HEK293 (cell line): ENCODE measurements at regions not wholly inside any gene's neighbourhood (a gene's known extent, or its start where the extent isn't known, plus 50 kb on each side); places are given as distances from the start of the nearest gene placed in this dataset.

Experiments used
- CTCF ChIP-seq: fragments of 450-650 bp; formaldehyde crosslinking; IDR thresholded peaks from 2 replicates; pipeline ENCODE4 v1.5.1; 2016; ENCODE audit warnings: missing biosample characterization, missing genetic modification characterization
- REPIN1 ChIP-seq: fragments of 450-650 bp; formaldehyde crosslinking; IDR thresholded peaks from 2 replicates; pipeline ENCODE4 v1.5.1; 2017; ENCODE audit warnings: missing biosample characterization, missing genetic modification characterization, low read depth
- ZNF48 ChIP-seq: fragments of 450-650 bp; formaldehyde crosslinking; IDR thresholded peaks from 2 replicates; pipeline ENCODE4 v1.5.1; 2016; ENCODE audit warnings: missing biosample characterization, missing genetic modification characterization
- ZSCAN30 ChIP-seq: fragments of 450-650 bp; IDR thresholded peaks from 2 replicates; pipeline ENCODE4 v1.5.1; 2018; ENCODE audit warnings: missing biosample characterization, mild to moderate bottlenecking, missing genetic modification characterization, moderate library complexity

DNA sequence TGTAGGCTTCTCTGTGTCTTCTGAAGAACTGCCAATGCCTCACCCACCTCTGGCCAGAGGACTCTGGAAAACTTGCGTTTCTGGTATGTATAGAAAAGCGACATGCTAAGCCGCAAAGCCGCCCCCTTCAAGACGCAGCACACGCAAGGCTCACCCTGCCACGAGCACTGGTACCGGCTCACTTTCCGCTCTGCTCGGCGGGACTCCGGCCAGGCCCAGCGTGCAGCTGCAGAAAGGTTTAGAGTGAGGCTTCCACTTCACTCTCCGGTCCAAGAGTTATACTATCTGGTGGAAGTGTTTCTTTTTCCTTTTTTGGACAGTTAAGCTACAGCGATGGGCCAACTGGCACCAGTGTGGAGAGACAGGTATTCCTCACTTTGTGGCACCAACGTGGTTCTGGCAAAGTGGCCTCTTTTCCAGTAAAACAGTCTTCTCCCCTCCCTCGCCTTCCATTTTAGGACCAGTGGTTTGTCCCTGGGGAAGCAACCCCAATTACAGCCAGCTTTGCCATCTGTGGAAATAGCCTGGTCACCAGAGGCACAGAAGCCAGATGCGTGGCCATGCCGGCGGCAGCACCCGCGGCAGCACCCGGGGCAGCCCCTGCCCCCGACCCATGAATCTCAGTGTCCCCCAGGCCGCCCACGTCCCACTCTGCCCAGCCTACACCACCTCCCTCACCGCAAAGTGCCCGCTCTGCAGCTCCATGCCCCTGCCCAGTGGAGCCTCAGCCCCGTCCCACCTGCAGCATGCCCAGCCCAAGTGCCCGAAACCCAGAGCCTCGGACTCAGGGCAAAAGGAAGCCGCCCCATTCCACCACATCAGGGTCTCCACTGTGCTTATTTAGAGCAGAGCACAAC, 91.6 kb upstream of the CTDP1 start:
- TF ChIP-seq CTCF (no peak), ZSCAN30 (tag by site-specific recombination) (no peak), REPIN1 (no peak), ZNF48 (tag by site-specific recombination) (no peak)
